Glutamatergic neuron (in vitro differentiated cells): ENCODE measurements at regions not wholly inside any gene's neighbourhood (a gene's known extent, or its start where the extent isn't known, plus 50 kb on each side); places are given as distances from the start of the nearest gene placed in this dataset.

Experiments used
- DNase-seq: peaks from one replicate; pipeline ENCODE4 v3.0.0; 2022
- H3K27ac Mint-ChIP-seq: one replicate; pipeline ENCODE4 v1.8.0; 2020; ENCODE audit warnings: mild to moderate bottlenecking, mixed read lengths, inconsistent platforms; ENCODE audit not compliant: unreplicated experiment
- H3K27me3 Mint-ChIP-seq: one replicate; pipeline ENCODE4 v1.8.0; 2020; ENCODE audit warnings: mild to moderate bottlenecking, moderate library complexity, mixed read lengths, inconsistent platforms; ENCODE audit not compliant: unreplicated experiment
- H3K36me3 Mint-ChIP-seq: one replicate; pipeline ENCODE4 v1.8.0; 2020; ENCODE audit warnings: mild to moderate bottlenecking, mixed read lengths, inconsistent platforms; ENCODE audit not compliant: unreplicated experiment
- H3K4me1 Mint-ChIP-seq: one replicate; pipeline ENCODE4 v1.8.0; 2020; ENCODE audit warnings: mild to moderate bottlenecking, low read depth, mixed read lengths, inconsistent platforms; ENCODE audit not compliant: unreplicated experiment
- H3K4me3 Mint-ChIP-seq: one replicate; pipeline ENCODE4 v1.8.0; 2020; ENCODE audit warnings: mild to moderate bottlenecking, mixed read lengths, inconsistent platforms; ENCODE audit not compliant: unreplicated experiment
- H3K9me3 Mint-ChIP-seq: one replicate; pipeline ENCODE4 v1.8.0; 2020; ENCODE audit warnings: mild to moderate bottlenecking, moderate library complexity, mixed read lengths, inconsistent platforms; ENCODE audit not compliant: unreplicated experiment
- CTCF ChIP-seq: fragments of 200-600 bp; sonication (generic); IDR thresholded peaks from one replicate; pipeline ENCODE4 v1.5.0; 2021; ENCODE audit not compliant: partially characterized antibody, unreplicated experiment

- no peak for TF ChIP-seq CTCF
- H3K4me1 Mint-ChIP-seq, result peaks cover 38% of the 10 kb centered on the region
- H3K27ac Mint-ChIP-seq, result peak overlapping the region; percentile 90
- no peak overlapping the region for H3K4me3 Mint-ChIP-seq
- H3K27me3 Mint-ChIP-seq, result peaks cover 4% of the 10 kb centered on the region
- peaks cover 7% of the 10 kb centered on the region for H3K9me3 Mint-ChIP-seq
- no peak for DNase-seq
- no peaks in the 10 kb centered on the region for H3K36me3 Mint-ChIP-seq
Measured at GRCh38 chr4:156496797-156497196, 474.8 kb downstream of the PDGFC start.

GRCh38 chr4:156495836-156496235, 475.8 kb downstream of the PDGFC start:
- Mint-ChIP-seq H3K9me3 (peaks cover 7% of the 10 kb centered on the region), H3K27me3 (peaks cover 4% of the 10 kb centered on the region), H3K4me3 (no peak overlapping the region), H3K36me3 (no peaks in the 10 kb centered on the region), H3K4me1 (peaks cover 38% of the 10 kb centered on the region), H3K27ac (no peak overlapping the region)
- no peak for TF ChIP-seq CTCF
- DNase-seq, result no peak

- Mint-ChIP-seq H3K27ac (no peak overlapping the region), H3K36me3 (no peaks in the 10 kb centered on the region)
Measured at GRCh38 chr4:156495091-156495490, 476.5 kb downstream of the PDGFC start.

DNA sequence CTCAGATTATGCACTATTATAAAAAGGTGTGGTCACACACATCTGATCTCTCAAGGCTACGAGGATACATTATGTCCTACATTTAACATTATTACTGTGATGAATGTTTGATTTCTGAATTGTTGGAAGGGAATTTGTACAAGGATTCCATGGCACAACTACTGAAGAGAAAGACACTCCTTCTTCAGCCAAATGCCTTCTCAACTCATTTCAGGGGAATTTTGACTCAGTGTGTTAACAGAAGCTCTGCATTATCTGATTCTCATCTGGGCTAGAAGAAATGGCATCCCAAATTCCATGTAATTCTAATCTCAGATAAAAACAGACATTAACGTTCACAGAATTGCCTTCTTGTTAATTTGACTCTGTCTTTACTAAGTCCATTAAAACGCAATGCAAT, 477.7 kb downstream of the PDGFC start:
- Mint-ChIP-seq H3K36me3 (no peaks in the 10 kb centered on the region), H3K27me3 (peaks cover 4% of the 10 kb centered on the region), H3K9me3 (peaks cover 9% of the 10 kb centered on the region), H3K4me3 (no peak overlapping the region), H3K27ac (no peak overlapping the region), H3K4me1 (peaks cover 34% of the 10 kb centered on the region)
- DNase-seq, result no peak
- TF ChIP-seq CTCF, result no peak

More at GRCh38 chr4:156495091-156495490, 476.5 kb downstream of the PDGFC start:
- TF ChIP-seq CTCF, result no peak
- peaks cover 4% of the 10 kb centered on the region for H3K27me3 Mint-ChIP-seq
- peaks cover 8% of the 10 kb centered on the region for H3K9me3 Mint-ChIP-seq
- H3K4me1 Mint-ChIP-seq, result peaks cover 38% of the 10 kb centered on the region
- no peak for DNase-seq
- H3K4me3 Mint-ChIP-seq, result no peak overlapping the region

DNA sequence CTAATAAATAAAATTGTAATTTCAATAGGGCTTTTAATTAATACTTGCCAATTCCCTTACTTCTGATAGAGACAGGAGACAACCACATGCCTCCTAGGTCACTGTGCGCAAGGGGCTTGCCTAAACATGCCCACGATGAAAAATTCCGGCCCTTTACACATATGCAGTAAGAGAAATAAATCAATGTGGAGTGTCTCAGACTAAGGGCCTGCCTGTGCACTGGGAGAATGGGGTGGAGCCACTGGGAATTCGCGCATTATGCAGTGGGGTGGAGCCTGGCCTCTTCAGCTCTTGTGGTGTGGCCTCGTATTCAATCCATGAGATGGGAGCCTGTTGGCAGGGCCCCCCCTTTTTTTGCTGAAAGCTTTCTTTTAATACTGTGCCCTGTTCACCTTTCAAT, 484.5 kb downstream of the PDGFC start:
- Mint-ChIP-seq H3K4me3 (no peak overlapping the region), H3K36me3 (no peaks in the 10 kb centered on the region), H3K27me3 (peaks cover 2% of the 10 kb centered on the region), H3K27ac (no peak overlapping the region), H3K9me3 (peaks cover 4% of the 10 kb centered on the region), H3K4me1 (no peaks in the 10 kb centered on the region)
- TF ChIP-seq CTCF, result no peak
- no peak for DNase-seq
